Mesendoderm (in vitro differentiated cells): ENCODE measurements at regions not wholly inside any gene's neighbourhood (a gene's known extent, or its start where the extent isn't known, plus 50 kb on each side); places are given as distances from the start of the nearest gene placed in this dataset.

Experiments used
- DNase-seq: peaks from one replicate; pipeline ENCODE4 v3.0.0; 2013
- H2AK5ac ChIP-seq: 2 replicates; pipeline ENCODE4 v1.6.1; 2013; ENCODE audit warnings: low read length, inconsistent platforms
- H2BK120ac ChIP-seq: 2 replicates; pipeline ENCODE4 v1.6.1; 2013; ENCODE audit warnings: low read depth, mild to moderate bottlenecking, low read length, moderate library complexity, mixed read lengths
- H2BK15ac ChIP-seq: replicated peaks from 2 replicates; pipeline ENCODE4 v1.6.1; 2013; ENCODE audit warnings: low read depth, mild to moderate bottlenecking, moderate library complexity
- H2BK5ac ChIP-seq: 2 replicates; pipeline ENCODE4 v1.6.1; 2013; ENCODE audit warnings: low read length, inconsistent platforms
- H3K18ac ChIP-seq: 2 replicates; pipeline ENCODE4 v1.6.1; 2013; ENCODE audit warnings: mild to moderate bottlenecking, low read length, mixed read lengths
- H3K23ac ChIP-seq: one replicate; pipeline ENCODE4 v1.6.1; 2013; ENCODE audit warnings: low read length
- H3K27ac ChIP-seq: 2 replicates; pipeline ENCODE4 v1.5.1; 2013; ENCODE audit warnings: low read depth, mild to moderate bottlenecking, inconsistent platforms, low read length, moderate library complexity
- H3K27me3 ChIP-seq: 2 replicates; pipeline ENCODE4 v1.6.1; 2013; ENCODE audit warnings: low read length, control low read depth, mild to moderate bottlenecking, inconsistent platforms; ENCODE audit not compliant: insufficient read depth, poor library complexity
- H3K36me3 ChIP-seq: 2 replicates; pipeline ENCODE4 v1.6.1; 2013; ENCODE audit warnings: low read length, inconsistent platforms; ENCODE audit not compliant: control insufficient read depth, insufficient read depth
- H3K4ac ChIP-seq: one replicate; pipeline ENCODE4 v1.6.1; 2013; ENCODE audit warnings: low read depth, mild to moderate bottlenecking, low read length, moderate library complexity
- H3K4me1 ChIP-seq: 2 replicates; pipeline ENCODE4 v1.6.1; 2013; ENCODE audit warnings: low read depth, low read length, inconsistent platforms; ENCODE audit not compliant: control insufficient read depth
- H3K4me2 ChIP-seq: 2 replicates; pipeline ENCODE4 v1.6.1; 2013; ENCODE audit warnings: low read length
- H3K4me3 ChIP-seq: 2 replicates; pipeline ENCODE4 v1.5.1; 2013; ENCODE audit warnings: mild to moderate bottlenecking, low read length
- H3K56ac ChIP-seq: one replicate; pipeline ENCODE4 v1.6.1; 2013; ENCODE audit warnings: low read length
- H3K79me1 ChIP-seq: 2 replicates; pipeline ENCODE4 v1.6.1; 2013; ENCODE audit warnings: low read length, inconsistent platforms
- H3K79me2 ChIP-seq: 2 replicates; pipeline ENCODE4 v1.6.1; 2013; ENCODE audit warnings: mild to moderate bottlenecking, low read length; ENCODE audit not compliant: control insufficient read depth, insufficient read depth
- H3K9ac ChIP-seq: 2 replicates; pipeline ENCODE4 v1.6.1; 2013; ENCODE audit warnings: low read length, inconsistent platforms
- H4K5ac ChIP-seq: one replicate; pipeline ENCODE4 v1.6.1; 2013; ENCODE audit warnings: low read length
- H4K8ac ChIP-seq: one replicate; pipeline ENCODE4 v1.6.1; 2013; ENCODE audit warnings: low read depth, mild to moderate bottlenecking, control low read depth, low read length, moderate library complexity
- WGBS: extraction: QIAGEN DNeasy Blood & Tissue Kit; methylation state at CpG from one replicate; pipeline ENCODE4 v1.1.7; 2013; ENCODE audit warnings: low lambda C conversion rate, missing lambda C conversion rate; ENCODE audit not compliant: insufficient coverage; ENCODE audit errors: extremely low coverage; 5-methylcytosine and 5-hydroxymethylcytosine counted together

DNA sequence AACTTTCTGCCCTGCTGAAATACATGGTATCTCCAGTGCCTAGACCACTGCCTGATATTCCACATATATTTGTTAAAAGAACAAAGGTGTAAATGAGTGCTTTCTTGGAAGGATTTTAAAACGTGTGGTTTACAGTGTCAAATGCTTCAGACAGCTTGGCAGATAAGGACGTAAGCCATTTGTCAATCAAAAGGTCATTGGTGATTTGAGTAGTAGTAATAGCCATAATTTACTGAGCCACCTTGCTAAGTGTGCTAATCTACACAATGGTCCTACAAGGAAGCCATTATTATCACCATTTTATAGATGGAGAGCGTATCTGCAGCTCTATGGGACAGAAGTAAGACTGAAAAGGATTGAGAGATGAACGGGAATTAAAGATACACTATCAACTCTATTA lies 186.8 kb upstream of the MPPED2 start:
- Histone ChIP-seq H3K4me2 (no peak overlapping the region), H3K4me3 (no peak overlapping the region), H3K4me1 (no peaks in the 10 kb centered on the region), H3K9ac (no peak overlapping the region), H3K36me3 (no peaks in the 10 kb centered on the region), H3K23ac (no peak overlapping the region), H3K27me3 (no peaks in the 10 kb centered on the region), H4K5ac (no peak overlapping the region), H2BK15ac (no peak overlapping the region), H3K56ac (no peak overlapping the region), H3K27ac (no peak overlapping the region), H2AK5ac (no peak overlapping the region), H3K4ac (no peak overlapping the region), H3K79me1 (no peaks in the 10 kb centered on the region), H3K79me2 (no peaks in the 10 kb centered on the region), H2BK5ac (no peak overlapping the region), H2BK120ac (no peak overlapping the region), H3K18ac (no peak overlapping the region), H4K8ac (no peak overlapping the region)
- DNase-seq, result no peak
- no CpG with 5 or more reads among the region's 4 CpGs for WGBS

DNA sequence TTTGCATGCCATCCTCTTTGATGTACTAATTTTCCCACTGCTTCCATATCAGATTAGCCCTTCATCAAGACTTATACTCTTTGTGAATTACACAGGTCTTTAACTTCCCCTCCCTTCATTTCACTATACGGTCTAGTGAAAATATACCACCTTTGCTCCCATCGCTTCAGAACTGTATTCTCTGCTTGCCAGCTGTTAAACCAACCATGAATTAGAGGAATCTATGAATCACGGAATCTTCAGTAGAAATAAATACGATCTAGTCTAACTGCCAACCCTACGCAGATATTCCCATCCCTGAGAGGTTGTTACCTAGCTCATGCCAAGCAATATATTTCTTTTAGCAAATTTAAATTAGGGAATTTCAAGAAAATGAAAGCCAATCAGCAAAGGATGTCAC lies 177.8 kb upstream of the MPPED2 start:
- no peak overlapping the region for H3K18ac ChIP-seq
- H3K4me2 ChIP-seq, result no peak overlapping the region
- H3K27ac ChIP-seq, result no peak overlapping the region
- no peak overlapping the region for H3K9ac ChIP-seq
- no peak overlapping the region for H2BK120ac ChIP-seq
- no peaks in the 10 kb centered on the region for H3K79me2 ChIP-seq
- no peak overlapping the region for H3K23ac ChIP-seq
- H2BK15ac ChIP-seq, result no peak overlapping the region
- no peak overlapping the region for H4K5ac ChIP-seq
- no CpG with 5 or more reads among the region's 5 CpGs for WGBS
- H3K27me3 ChIP-seq, result no peaks in the 10 kb centered on the region
- no peak overlapping the region for H2AK5ac ChIP-seq
- no peak overlapping the region for H4K8ac ChIP-seq
- no peak overlapping the region for H3K4ac ChIP-seq
- no peaks in the 10 kb centered on the region for H3K79me1 ChIP-seq
- H3K4me1 ChIP-seq, result no peaks in the 10 kb centered on the region
- no peaks in the 10 kb centered on the region for H3K36me3 ChIP-seq
- no peak overlapping the region for H3K56ac ChIP-seq
- H3K4me3 ChIP-seq, result no peak overlapping the region
- DNase-seq, result no peak
- H2BK5ac ChIP-seq, result no peak overlapping the region

DNA sequence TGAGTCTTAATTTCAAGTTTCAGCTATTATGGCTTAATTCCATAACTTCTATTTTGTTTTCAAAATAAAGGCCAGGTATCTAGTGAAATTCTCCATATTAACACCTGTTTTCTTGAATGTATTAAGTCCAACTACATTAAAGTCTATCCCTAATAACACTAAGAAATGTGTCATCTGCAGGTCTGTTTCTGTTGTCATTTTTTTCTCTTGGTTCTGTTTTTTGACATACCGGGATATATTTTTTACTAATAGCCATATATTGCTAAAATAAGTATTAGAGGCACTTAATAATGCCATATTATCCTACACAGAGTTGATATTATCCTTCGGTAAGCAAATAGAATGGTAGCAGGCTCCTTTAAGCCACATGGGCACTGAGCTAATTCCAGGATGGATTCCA lies 176.0 kb upstream of the MPPED2 start:
- no peak overlapping the region for H4K5ac ChIP-seq
- no peak overlapping the region for H2AK5ac ChIP-seq
- no peaks in the 10 kb centered on the region for H3K79me1 ChIP-seq
- H3K18ac ChIP-seq, result no peak overlapping the region
- no peak for DNase-seq
- H3K56ac ChIP-seq, result no peak overlapping the region
- H3K4me2 ChIP-seq, result no peak overlapping the region
- H3K23ac ChIP-seq, result no peak overlapping the region
- H2BK120ac ChIP-seq, result no peak overlapping the region
- no peak overlapping the region for H3K4ac ChIP-seq
- H3K27ac ChIP-seq, result no peak overlapping the region
- no peak overlapping the region for H2BK15ac ChIP-seq
- H3K4me1 ChIP-seq, result no peaks in the 10 kb centered on the region
- H3K36me3 ChIP-seq, result no peaks in the 10 kb centered on the region
- no peaks in the 10 kb centered on the region for H3K79me2 ChIP-seq
- no peak overlapping the region for H3K9ac ChIP-seq
- no CpG with 5 or more reads among the region's 2 CpGs for WGBS
- H2BK5ac ChIP-seq, result no peak overlapping the region
- no peak overlapping the region for H4K8ac ChIP-seq
- H3K4me3 ChIP-seq, result no peak overlapping the region
- H3K27me3 ChIP-seq, result no peaks in the 10 kb centered on the region

DNA sequence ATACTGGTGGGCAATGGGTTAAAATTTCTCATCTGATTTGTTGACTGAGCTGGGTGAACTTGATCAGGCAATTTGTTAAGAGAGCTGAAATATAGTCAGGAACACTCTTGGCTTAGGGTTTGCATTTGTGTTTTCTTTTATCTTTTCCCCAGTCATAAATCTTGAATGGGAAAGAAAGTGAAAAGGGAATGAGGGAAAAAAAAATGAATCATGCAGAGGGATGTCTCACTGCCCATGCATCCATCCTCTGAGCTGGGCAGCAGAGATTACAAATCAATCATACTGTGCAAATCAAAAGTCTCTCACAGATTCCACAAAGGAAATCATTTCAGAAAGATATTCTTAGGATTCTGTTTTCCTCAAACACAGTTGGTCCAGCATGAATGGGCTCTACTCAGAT lies 174.2 kb upstream of the MPPED2 start:
- H3K36me3 ChIP-seq, result no peaks in the 10 kb centered on the region
- H2BK120ac ChIP-seq, result no peak overlapping the region
- H3K27me3 ChIP-seq, result no peaks in the 10 kb centered on the region
- H3K27ac ChIP-seq, result no peak overlapping the region
- H3K4me3 ChIP-seq, result no peak overlapping the region
- no peaks in the 10 kb centered on the region for H3K79me1 ChIP-seq
- H2BK15ac ChIP-seq, result no peak overlapping the region
- H3K79me2 ChIP-seq, result no peaks in the 10 kb centered on the region
- H2BK5ac ChIP-seq, result no peak overlapping the region
- no peak overlapping the region for H2AK5ac ChIP-seq
- no peak overlapping the region for H4K5ac ChIP-seq
- H3K23ac ChIP-seq, result no peak overlapping the region
- H3K4ac ChIP-seq, result no peak overlapping the region
- no peak overlapping the region for H3K56ac ChIP-seq
- no peak overlapping the region for H3K18ac ChIP-seq
- no peak for DNase-seq
- H4K8ac ChIP-seq, result no peak overlapping the region
- no peaks in the 10 kb centered on the region for H3K4me1 ChIP-seq
- no peak overlapping the region for H3K4me2 ChIP-seq
- H3K9ac ChIP-seq, result no peak overlapping the region

DNA sequence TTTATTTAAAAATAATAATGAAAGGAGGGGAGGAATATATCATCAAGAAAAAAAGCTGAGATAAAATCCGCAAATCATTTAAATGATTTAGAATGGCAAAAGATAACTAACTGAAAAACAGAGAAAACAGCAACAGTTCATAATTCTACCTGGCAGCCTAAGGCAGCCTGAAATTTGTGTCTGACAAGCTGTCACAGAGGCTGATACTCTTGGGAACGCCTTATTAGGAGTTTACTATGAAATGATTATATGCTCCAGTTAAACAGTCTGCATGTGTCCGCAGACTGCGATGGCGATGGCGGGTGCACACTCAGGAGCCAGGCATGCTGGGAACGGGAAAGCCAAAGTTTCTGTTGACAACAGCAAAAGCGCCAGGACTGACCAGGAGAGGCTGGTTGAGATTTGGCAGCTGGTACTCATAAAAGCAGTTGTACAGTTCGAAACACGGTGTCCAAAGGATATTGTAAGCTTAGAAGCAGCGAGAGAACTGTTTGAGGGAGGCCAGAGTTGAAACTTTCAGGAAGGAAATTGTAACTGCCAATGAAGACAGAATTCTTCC lies 172.9 kb upstream of the MPPED2 start:
- Histone ChIP-seq H4K5ac (no peak overlapping the region), H2BK120ac (no peak overlapping the region), H3K4me3 (no peak overlapping the region), H4K8ac (no peak overlapping the region), H3K27ac (no peak overlapping the region), H2BK5ac (no peak overlapping the region), H3K9ac (no peak overlapping the region), H3K4ac (no peak overlapping the region), H2BK15ac (no peak overlapping the region), H3K27me3 (no peaks in the 10 kb centered on the region), H3K4me2 (no peak overlapping the region), H3K56ac (no peak overlapping the region), H2AK5ac (no peak overlapping the region), H3K79me2 (no peaks in the 10 kb centered on the region), H3K36me3 (no peaks in the 10 kb centered on the region), H3K18ac (no peak overlapping the region), H3K79me1 (no peaks in the 10 kb centered on the region), H3K23ac (no peak overlapping the region), H3K4me1 (no peaks in the 10 kb centered on the region)
- no peak for DNase-seq
- no CpG with 5 or more reads among the region's 11 CpGs for WGBS

DNA sequence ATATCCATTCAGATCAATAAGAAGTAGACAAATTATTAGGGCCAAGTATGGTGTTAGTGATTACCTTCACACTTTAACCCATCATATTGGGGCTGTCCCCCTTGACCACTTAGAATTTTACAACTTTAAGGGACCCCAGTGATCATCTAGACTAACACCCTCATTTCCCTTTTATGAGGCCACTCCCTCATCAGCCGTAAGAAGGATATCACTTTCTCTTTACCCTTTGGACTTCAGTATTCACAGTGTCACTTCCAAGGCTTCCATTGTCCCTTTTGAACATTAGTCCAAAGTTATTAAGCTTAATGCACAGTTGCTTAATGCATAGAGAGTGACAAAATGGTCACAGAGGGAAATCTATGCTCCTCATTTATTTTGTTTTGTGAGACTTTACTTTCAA lies 172.4 kb upstream of the MPPED2 start:
- no peak for DNase-seq
- H3K9ac ChIP-seq, result no peak overlapping the region
- H3K27me3 ChIP-seq, result no peaks in the 10 kb centered on the region
- H2BK15ac ChIP-seq, result no peak overlapping the region
- no peaks in the 10 kb centered on the region for H3K79me2 ChIP-seq
- H3K56ac ChIP-seq, result no peak overlapping the region
- no peak overlapping the region for H3K4ac ChIP-seq
- H3K27ac ChIP-seq, result no peak overlapping the region
- H2BK5ac ChIP-seq, result no peak overlapping the region
- no peak overlapping the region for H2AK5ac ChIP-seq
- no peak overlapping the region for H3K4me2 ChIP-seq
- no CpG with 5 or more reads among the region's 1 CpG for WGBS
- no peaks in the 10 kb centered on the region for H3K79me1 ChIP-seq
- no peak overlapping the region for H4K8ac ChIP-seq
- no peak overlapping the region for H2BK120ac ChIP-seq
- H3K4me3 ChIP-seq, result no peak overlapping the region
- H3K18ac ChIP-seq, result no peak overlapping the region
- no peak overlapping the region for H3K23ac ChIP-seq
- no peaks in the 10 kb centered on the region for H3K4me1 ChIP-seq
- no peak overlapping the region for H4K5ac ChIP-seq
- no peaks in the 10 kb centered on the region for H3K36me3 ChIP-seq
